K562 (cell line): ENCODE measurements at regions not wholly inside any gene's neighbourhood (a gene's known extent, or its start where the extent isn't known, plus 50 kb on each side); places are given as distances from the start of the nearest gene placed in this dataset.

Experiments
- ATAC-seq: fragments of 200-7000 bp; cut with Tn5 transposase; 3 replicates; pipeline ENCODE4 v1.9.1; 2020; ENCODE audit warnings: moderate library complexity
- BruUV-seq: library from RNA; stranded (reverse); fragments of 400-500 nt; replicated peaks from 2 replicates; lab custom pipeline; 2021; lab: Mats Ljungman, UMichigan
- CTCF ChIA-PET: fragments of 300-600 bp; formaldehyde crosslinking; extraction: SDS; loops from one replicate; lab custom pipeline; 2021; ENCODE audit warnings: low intra/inter-chr PET ratio; lab: Yijun Ruan, JAX
- POLR2A ChIA-PET: fragments of 300-600, 350-650 bp; sonication (Branson Sonifier 250); formaldehyde crosslinking; extraction: SDS; loops from one replicate; lab custom pipeline; 2021; ENCODE audit warnings: antibody characterized with exemption, inconsistent platforms; lab: Yijun Ruan, JAX
- DNase-seq, 4 experiments: peaks; one replicate each; pipeline versions ENCODE4 v3.0.0 to v3.0.0-alpha.2; 2011 to 2018; ENCODE audit warnings: low spot score in 3 of 4, mixed read lengths in 3 of 4; ENCODE audit errors: extremely low read depth in 1 of 4
- FAIRE-seq: peaks from 2 replicates; lab custom pipeline; 2011; peaks lifted over from hg19 to GRCh38; lab: Jason Lieb, UNC
- H2AFZ ChIP-seq: 2 replicates; pipeline ENCODE4 v1.6.0; 2011; ENCODE audit warnings: low read depth, low read length, control low read depth, inconsistent platforms
- H3K27ac ChIP-seq: fragments of 200-600 bp; 3 replicates; pipeline ENCODE4 v1.8.0; 2011; ENCODE audit warnings: low read depth, mild to moderate bottlenecking, control low read depth, inconsistent platforms, low read length, moderate library complexity, mixed read lengths; ENCODE audit errors: extremely low read depth
- H3K27me3 ChIP-seq, 2 experiments: fragments of 300-600 bp in 1 of 2; 2 replicates in 1 of 2; 3 replicates in 1 of 2; pipeline versions ENCODE4 v1.6.0 to v1.8.0; 2011; ENCODE audit warnings: inconsistent platforms in 2 of 2, low read length in 2 of 2, mild to moderate bottlenecking in 1 of 2, mixed read lengths in 1 of 2, moderate library complexity in 1 of 2; ENCODE audit not compliant: control insufficient read depth in 2 of 2, insufficient read depth in 2 of 2
- H3K36me3 ChIP-seq: fragments of 300-600 bp; 3 replicates; pipeline ENCODE4 v1.8.0; 2011; ENCODE audit warnings: mild to moderate bottlenecking, low read length, inconsistent platforms; ENCODE audit not compliant: control insufficient read depth, insufficient read depth
- H3K4me1 ChIP-seq, 2 experiments: fragments of 200-600 bp in 1 of 2; replicated peaks in 1 of 2; 2 replicates in 1 of 2; 3 replicates in 1 of 2; pipeline versions ENCODE4 v1.5.1 to v1.8.0; 2011; ENCODE audit warnings: inconsistent platforms in 2 of 2, low read length in 2 of 2, mild to moderate bottlenecking in 1 of 2, mixed read lengths in 1 of 2, moderate library complexity in 1 of 2; ENCODE audit not compliant: control insufficient read depth in 2 of 2, insufficient read depth in 2 of 2
- H3K4me2 ChIP-seq: 2 replicates; pipeline ENCODE4 v1.6.1; 2011; ENCODE audit warnings: low read length, control low read depth, inconsistent platforms, mixed read lengths; ENCODE audit not compliant: insufficient read depth
- H3K4me3 ChIP-seq: fragments of 200-600 bp; sonication (generic), shearing (Covaris generic); 2 replicates; pipeline ENCODE4 v1.5.1; 2016; ENCODE audit warnings: control low read depth, inconsistent platforms
- H3K79me2 ChIP-seq: fragments of 200-600 bp; 3 replicates; pipeline ENCODE4 v1.8.0; 2011; ENCODE audit warnings: low read length, inconsistent platforms; ENCODE audit not compliant: control insufficient read depth, insufficient read depth
- H3K9ac ChIP-seq, 2 experiments: 2 replicates each; pipeline versions ENCODE4 v1.6.0 to v1.6.1; 2011; ENCODE audit warnings: low read depth in 2 of 2, low read length in 2 of 2, control low read depth in 1 of 2, inconsistent platforms in 1 of 2, mild to moderate bottlenecking in 1 of 2, mixed read lengths in 1 of 2; ENCODE audit not compliant: insufficient read depth in 1 of 2
- H3K9me1 ChIP-seq: one replicate; pipeline ENCODE4 v1.6.0; 2011; ENCODE audit warnings: inconsistent platforms, mild to moderate bottlenecking, low read length, moderate library complexity; ENCODE audit not compliant: control insufficient read depth, insufficient read depth
- H3K9me3 ChIP-seq: replicated peaks from 2 replicates; pipeline ENCODE4 v1.5.1; 2011; ENCODE audit warnings: low read depth, low read length, inconsistent platforms; ENCODE audit not compliant: control insufficient read depth, insufficient read depth
- H4K20me1 ChIP-seq: replicated peaks from 2 replicates; pipeline ENCODE4 v1.6.1; 2011; ENCODE audit warnings: low read length, inconsistent platforms, mixed read lengths; ENCODE audit not compliant: control insufficient read depth, insufficient read depth
- ARID3A ChIP-seq: IDR thresholded peaks from 2 replicates; pipeline ENCODE4 v1.6.1; 2012; ENCODE audit warnings: low read depth, low read length, improper control_type of control experiment, borderline replicate concordance
- ARID3B ChIP-seq: fragments of 250-450 bp; sonication (Bioruptor Pico); IDR thresholded peaks from 2 replicates; pipeline ENCODE4 v1.4.0; 2020; ENCODE audit warnings: borderline replicate concordance
- BCOR ChIP-seq: fragments of 450-650 bp; IDR thresholded peaks from 2 replicates; pipeline ENCODE4 v1.6.1; 2016
- CAMTA2 ChIP-seq: fragments of 250-450 bp; sonication (Bioruptor Pico); conservative IDR thresholded peaks from 2 replicates; pipeline ENCODE4 v1.5.1; 2022
- CBX2 ChIP-seq: fragments of 200-600 bp; sonication (generic); IDR thresholded peaks from one replicate; pipeline ENCODE4 v1.6.1; 2012; ENCODE audit warnings: mild to moderate bottlenecking, low read length, inconsistent platforms; ENCODE audit not compliant: insufficient read depth, poor library complexity, severe bottlenecking
- CHCHD3 ChIP-seq: fragments of 250-450 bp; sonication (Bioruptor Pico); IDR thresholded peaks from 2 replicates; pipeline ENCODE4 v2.1.2; 2022; ENCODE audit warnings: mild to moderate bottlenecking
- CHD2 ChIP-seq: IDR thresholded peaks from 2 replicates; pipeline ENCODE4 v1.6.1; 2011; ENCODE audit warnings: low read depth, low read length
- GATAD2A ChIP-seq: fragments of 450-650 bp; IDR thresholded peaks from 2 replicates; pipeline ENCODE4 v1.6.1; 2017
- GMEB1 ChIP-seq: fragments of 250-450 bp; sonication (Bioruptor Pico); IDR thresholded peaks from 2 replicates; pipeline ENCODE4 v1.4.0; 2020; ENCODE audit warnings: mild to moderate bottlenecking
- NFE2L1 ChIP-seq: fragments of 450-650 bp; IDR thresholded peaks from 2 replicates; pipeline ENCODE4 v1.6.1; 2016; ENCODE audit warnings: missing genetic modification characterization, low read depth, mild to moderate bottlenecking, missing compliant biosample characterization, moderate library complexity, borderline replicate concordance
- PHB ChIP-seq: fragments of 250-450 bp; sonication (Bioruptor Pico); IDR thresholded peaks from 2 replicates; pipeline ENCODE4 v1.5.0; 2021
- PML ChIP-seq: IDR thresholded peaks from 2 replicates; pipeline ENCODE4 v1.6.1; 2012; ENCODE audit warnings: low read length, inconsistent platforms
- POLR3A ChIP-seq: IDR thresholded peaks from 2 replicates; pipeline ENCODE4 v1.6.1; 2011; ENCODE audit warnings: borderline replicate concordance, mild to moderate bottlenecking, moderate library complexity; ENCODE audit not compliant: insufficient read length, insufficient read depth; ENCODE audit errors: extremely low read depth
- PRMT5 ChIP-seq: sonication (generic); formaldehyde crosslinking; IDR thresholded peaks from 2 replicates; pipeline ENCODE4 v1.5.0; 2020; ENCODE audit warnings: missing genetic modification reagents
- PTTG1 ChIP-seq: fragments of 450-650 bp; IDR thresholded peaks from 2 replicates; pipeline ENCODE4 v1.6.1; 2016; ENCODE audit warnings: low read depth, mild to moderate bottlenecking, missing genetic modification characterization, missing compliant biosample characterization
- SMARCA5 ChIP-seq: fragments of 450-650 bp; IDR thresholded peaks from 2 replicates; pipeline ENCODE4 v1.6.1; 2016
- ZFP30 ChIP-seq: fragments of 250-450 bp; sonication (Bioruptor Pico); IDR thresholded peaks from 2 replicates; pipeline ENCODE4 v1.8.0; 2022; ENCODE audit warnings: moderate library complexity, mild to moderate bottlenecking, inconsistent platforms, borderline replicate concordance
- ZNF584 ChIP-seq: fragments of 200-800 bp; sonication (Bioruptor generic); IDR thresholded peaks from 2 replicates; pipeline ENCODE4 v1.6.1; 2016; ENCODE audit warnings: low read depth, mild to moderate bottlenecking, missing genetic modification characterization, missing compliant biosample characterization
- WGBS: fragments of 100-300 bp; shearing (Covaris generic); methylation state at CpG from one replicate; pipeline ENCODE4 v1.1.6; 2016; ENCODE audit warnings: low coverage, mixed read lengths; ENCODE audit not compliant: insufficient coverage; ENCODE audit errors: missing lambda C conversion rate; 5-methylcytosine and 5-hydroxymethylcytosine counted together
- in situ Hi-C: fragments of 300-500 bp; cut with MboI; formaldehyde crosslinking; loops from 4 replicates; pipeline ENCODE4 v1.15.0; 2018; ENCODE audit warnings: inconsistent platforms, mixed read lengths
- intact Hi-C: fragments of 100-400 bp; cut with micrococcal nuclease; formaldehyde crosslinking; loops from 2 replicates; pipeline ENCODE4 v1.14.2; 2022
- TF ChIP-seq, protein P1 (sequence below): fragments of 450-650 bp; conservative IDR thresholded peaks from 2 replicates; pipeline ENCODE4 v1.6.1; 2016; ENCODE audit warnings: missing genetic modification characterization, low read depth, mild to moderate bottlenecking, control low read depth, missing compliant biosample characterization

GRCh38 chr12:124622331-124622730 lies 54.9 kb upstream of the NCOR2 start:
- Histone ChIP-seq H4K20me1 (no peaks in the 10 kb centered on the region), H3K36me3 (no peaks in the 10 kb centered on the region), H2AFZ (no peak overlapping the region), H3K4me2 (no peak overlapping the region), H3K9me1 (no peaks in the 10 kb centered on the region), H3K4me3 (no peak overlapping the region), H3K27me3 (peaks cover 12 to 30% of the 10 kb centered on the region in 2 experiments), H3K27ac (no peak overlapping the region), H3K4me1 (peaks cover 8 to 29% of the 10 kb centered on the region in 2 experiments; a peak in 4 of 5 replicates), H3K9ac (no peak overlapping the region), H3K9me3 (0 out of 2 replicates have a peak, but pooled peaks cover 3% of the 10 kb centered on the region), H3K79me2 (no peaks in the 10 kb centered on the region)
- intact Hi-C loops = no loop called here
- ChIA-PET CTCF (no interaction called here), POLR2A (interaction anchor here (0.6 to 1.0 kb wide), 6 partner anchors 10 to 261 kb away, joined by 3 to 4 read pairs (median 3); no protein-coding TSS in a partner anchor)
- no TSS peak for BruUV-seq
- DNase-seq = no peak
- in situ Hi-C loops = no loop called here
- FAIRE-seq = no peak
- WGBS = 13% methylated on average over 7 of the region's 7 CpGs
- no peak for ATAC-seq
- no peak for TF ChIP-seq ZFP30 (CRISPR knock-in tag)
- no peak for TF ChIP-seq POLR3A
- no peak for TF ChIP-seq PHB (CRISPR knock-in tag)
- no peak for TF ChIP-seq ARID3A
- TF ChIP-seq CHD2 = no peak
- no peak for TF ChIP-seq GATAD2A
- no peak for TF ChIP-seq CHCHD3 (CRISPR knock-in tag)
- no peak for TF ChIP-seq ZNF584 (CRISPR knock-in tag)
- no peak for TF ChIP-seq NFE2L1 (tag)
- no peak for TF ChIP-seq PTTG1 (tag)
- no peak for TF ChIP-seq CBX2
- TF ChIP-seq PML = no peak
- peak; percentile 70 for TF ChIP-seq BCOR
- TF ChIP-seq GMEB1 (CRISPR knock-in tag) = no peak
- no peak for TF ChIP-seq CAMTA2
- TF ChIP-seq SMARCA5 = peak; percentile 93; the same call in 1 of the 2 replicates
- TF ChIP-seq, protein P1, sequence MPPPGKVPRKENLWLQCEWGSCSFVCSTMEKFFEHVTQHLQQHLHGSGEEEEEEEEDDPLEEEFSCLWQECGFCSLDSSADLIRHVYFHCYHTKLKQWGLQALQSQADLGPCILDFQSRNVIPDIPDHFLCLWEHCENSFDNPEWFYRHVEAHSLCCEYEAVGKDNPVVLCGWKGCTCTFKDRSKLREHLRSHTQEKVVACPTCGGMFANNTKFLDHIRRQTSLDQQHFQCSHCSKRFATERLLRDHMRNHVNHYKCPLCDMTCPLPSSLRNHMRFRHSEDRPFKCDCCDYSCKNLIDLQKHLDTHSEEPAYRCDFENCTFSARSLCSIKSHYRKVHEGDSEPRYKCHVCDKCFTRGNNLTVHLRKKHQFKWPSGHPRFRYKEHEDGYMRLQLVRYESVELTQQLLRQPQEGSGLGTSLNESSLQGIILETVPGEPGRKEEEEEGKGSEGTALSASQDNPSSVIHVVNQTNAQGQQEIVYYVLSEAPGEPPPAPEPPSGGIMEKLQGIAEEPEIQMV = no peak
- no peak for TF ChIP-seq ARID3B
- no peak for TF ChIP-seq PRMT5 (CRISPR knock-in tag)
